Dermis blood vessel endothelial cell (primary cell): ENCODE measurements at regions not wholly inside any gene's neighbourhood (a gene's known extent, or its start where the extent isn't known, plus 50 kb on each side); places are given as distances from the start of the nearest gene placed in this dataset.
"Not testable (repeated sequence)": the region's sequence is repeated elsewhere in the genome, so short reads cannot be mapped to it uniquely, and the experiment has no call there.

ENCODE experiments used
- DNase-seq: peaks from one replicate; pipeline ENCODE4 v3.0.0; 2010

DNA sequence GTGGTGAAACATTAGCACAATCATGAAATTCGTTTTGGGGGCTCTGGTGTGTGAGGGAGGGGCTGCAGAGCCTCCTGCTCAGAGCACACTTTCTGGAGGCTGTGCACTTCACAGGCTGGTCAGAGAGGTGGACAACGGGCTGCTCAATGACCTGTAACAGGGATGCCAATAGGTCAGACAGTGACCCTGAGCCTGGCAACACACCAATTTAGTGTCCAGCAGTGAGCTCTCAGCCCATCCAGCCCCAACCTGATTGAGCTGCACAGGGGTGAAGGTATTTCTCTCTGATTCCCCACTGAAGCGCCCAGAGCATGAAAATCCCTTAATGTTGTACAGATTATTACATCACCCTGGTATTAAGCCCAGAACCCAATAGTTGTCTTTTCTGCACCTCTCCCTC is 191.3 kb upstream of the ZNF32 start:
- no peak for DNase-seq

DNA sequence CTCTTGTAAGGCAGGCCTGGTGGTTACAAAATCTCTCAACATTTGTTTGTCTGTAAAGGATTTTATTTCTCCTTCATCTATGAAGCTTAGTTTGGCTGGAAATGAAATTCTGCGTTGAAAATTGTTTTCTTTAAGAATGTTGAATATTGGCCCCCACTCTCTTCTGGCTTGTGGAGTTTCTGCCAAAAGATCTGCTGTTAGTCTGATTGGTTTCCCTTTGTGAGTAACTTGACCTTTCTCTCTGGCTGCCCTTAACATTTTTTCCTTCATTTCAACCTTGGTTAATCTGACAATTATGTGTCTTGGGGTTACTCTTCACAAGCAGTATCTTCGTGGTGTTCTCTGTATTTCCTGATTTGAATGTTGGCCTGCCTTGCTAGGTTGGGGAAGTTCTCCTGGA is 186.1 kb upstream of the ZNF32 start:
- not testable (repeated sequence) for DNase-seq

DNA sequence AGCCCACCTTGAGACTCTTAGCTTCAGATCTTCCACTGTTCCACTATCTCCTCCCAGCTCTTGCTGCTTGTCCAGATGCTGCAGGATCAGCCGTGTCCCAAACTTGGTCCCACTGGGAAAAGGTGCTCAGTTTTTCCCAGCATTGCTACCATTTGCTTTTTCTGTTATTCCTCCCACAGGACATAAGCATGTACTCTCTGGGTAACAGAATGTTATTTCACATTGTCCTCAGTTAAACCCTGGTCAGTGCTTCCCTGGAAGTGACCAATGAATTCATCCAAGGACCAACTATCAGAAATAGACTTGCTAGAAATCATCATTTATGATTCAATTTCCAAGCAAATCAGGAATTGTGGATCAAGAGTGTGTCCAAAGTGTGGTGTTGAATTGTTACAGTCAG is 179.2 kb upstream of the ZNF32 start:
- no peak for DNase-seq

DNA sequence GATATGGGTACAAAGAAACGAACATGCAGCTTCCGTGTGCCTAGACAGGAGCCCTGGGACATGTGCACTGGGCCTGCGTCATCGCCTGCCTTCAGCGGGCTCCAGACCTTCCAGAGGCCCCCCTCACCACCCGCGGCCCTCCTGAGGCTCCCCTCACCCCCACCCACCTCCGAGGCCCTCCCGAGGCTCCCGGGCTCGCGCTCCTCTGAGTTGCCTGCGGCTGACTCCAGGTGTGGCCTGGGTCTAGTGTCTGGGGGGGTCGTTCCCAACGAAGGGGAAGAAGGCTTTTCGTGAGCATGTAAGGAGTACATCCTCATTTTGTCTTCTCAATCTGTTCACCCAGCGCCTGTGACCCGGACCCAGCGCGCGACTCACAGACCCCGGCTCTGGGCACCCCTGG is 177.3 kb upstream of the ZNF32 start:
- no peak for DNase-seq

DNA sequence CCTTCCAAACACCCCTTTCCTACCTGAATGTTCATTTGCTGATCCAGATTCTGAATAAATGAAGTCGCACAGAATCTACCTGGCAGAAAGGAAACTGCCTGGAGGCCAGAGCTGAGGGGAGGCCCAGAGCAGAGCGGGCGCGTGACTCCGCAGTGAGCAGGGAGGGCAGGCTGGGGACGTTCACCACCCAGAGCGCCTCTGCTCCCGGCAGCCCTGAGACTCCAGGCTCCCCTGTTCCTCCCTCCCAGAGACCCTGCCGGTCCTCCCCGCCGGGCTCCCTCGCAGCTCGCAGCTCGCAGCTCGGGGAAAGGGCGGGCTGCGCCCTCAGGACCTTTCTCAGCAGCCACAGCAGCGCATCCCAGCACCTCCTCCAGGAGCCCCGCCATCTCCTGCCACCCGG is 176.7 kb upstream of the ZNF32 start:
- no peak for DNase-seq

DNA sequence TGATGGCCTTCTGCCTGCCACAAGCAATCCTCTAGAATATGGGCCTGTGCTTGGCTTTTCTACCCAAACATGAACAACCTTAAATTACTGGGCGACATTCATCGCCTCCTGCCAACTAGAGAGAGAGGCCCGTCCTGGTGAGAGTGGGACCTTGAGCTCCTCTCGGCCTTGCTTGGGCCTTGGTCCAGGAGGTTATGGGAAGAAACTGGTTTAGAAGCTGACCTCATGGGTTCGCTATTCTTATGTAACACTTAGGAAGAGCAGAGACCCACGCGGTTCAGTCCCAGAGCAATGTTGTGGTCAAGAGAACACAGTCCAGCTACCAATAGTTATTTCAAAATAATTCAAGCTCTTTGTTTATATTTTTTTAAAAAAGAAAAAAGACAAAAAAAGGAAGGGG is 176.3 kb upstream of the ZNF32 start:
- DNase-seq: no peak

DNA sequence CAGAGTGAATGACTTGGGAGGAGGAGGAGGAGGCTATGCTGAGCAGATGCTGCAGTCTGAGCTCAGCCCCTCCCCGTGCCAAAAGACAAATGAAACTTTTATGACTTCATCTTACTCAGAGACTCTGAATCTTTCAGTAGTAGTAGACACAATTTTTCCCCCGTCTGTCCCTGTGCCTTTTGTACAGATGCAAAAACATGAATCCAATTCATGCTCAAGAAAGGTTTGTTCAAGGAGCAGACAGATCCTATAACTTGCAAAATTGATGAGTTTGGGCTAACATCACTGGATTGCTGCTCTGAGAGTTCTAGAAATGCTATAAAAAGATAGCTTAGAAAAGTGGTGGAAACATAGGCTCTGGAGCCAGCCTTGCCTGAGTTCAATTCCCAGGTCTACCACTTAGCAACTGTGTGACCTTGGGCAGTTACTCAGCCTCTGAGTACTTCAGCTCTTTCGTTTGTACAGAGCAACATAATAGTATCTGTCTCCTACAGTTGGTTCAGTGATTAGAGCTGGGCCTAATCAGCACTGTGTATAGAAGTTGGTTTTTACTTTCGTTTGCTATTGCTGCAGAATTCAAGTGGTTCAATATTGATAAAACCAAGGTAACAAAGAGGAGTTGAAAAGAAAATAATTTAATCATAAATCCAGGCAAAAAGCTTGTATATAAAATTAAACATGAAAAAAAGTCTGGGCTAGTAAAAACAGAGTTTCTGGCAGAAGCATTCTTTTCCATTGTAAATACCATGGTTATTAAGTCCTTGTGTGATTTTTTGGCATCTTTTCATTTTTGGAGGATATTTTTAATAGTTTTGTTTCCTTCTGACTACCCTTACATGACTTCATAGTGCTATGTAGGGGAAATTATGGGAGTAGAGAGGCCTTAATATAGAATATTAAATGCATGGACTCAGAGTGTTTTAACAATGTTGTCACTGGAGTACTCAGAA is 174.2 kb upstream of the ZNF32 start:
- DNase-seq: no peak

DNA sequence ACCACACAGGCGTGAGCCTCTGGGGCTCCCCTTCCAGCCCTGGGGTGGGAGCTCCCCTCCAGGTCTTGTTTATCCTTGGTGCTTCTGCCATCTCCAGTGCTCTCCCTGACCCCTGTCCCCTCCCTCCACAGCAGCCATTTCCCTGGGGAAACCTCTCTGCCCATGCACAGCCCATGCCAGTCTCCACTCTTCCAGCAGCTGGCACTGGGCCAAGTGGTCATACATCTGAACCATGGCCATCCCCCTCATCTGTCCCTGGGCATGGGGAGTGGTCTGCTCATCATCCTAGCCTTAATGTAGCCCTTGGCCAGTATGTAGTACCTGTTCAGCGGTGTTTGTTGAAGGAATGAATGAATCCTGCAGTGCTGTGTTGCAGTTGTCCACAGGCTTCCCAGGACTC is 172.4 kb upstream of the ZNF32 start:
- no peak for DNase-seq

DNA sequence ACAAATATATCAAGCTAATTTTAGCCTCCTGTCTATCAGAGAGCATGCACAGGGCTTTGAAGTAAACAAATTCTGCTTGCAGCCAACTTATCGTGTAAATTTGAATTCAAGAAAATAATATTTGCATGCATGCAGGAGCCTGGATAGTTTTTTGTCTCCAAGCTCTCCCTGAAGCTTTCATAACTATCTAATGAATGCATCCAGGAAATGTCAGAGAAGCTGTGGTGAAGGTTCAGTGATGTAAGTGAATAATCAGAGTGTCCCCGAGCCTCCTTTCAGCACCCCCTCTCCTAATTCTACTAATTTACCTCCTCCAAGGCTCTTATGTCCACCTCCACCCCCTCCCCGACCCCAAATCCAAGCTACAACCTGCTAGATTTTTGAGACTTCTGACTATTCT is 172.0 kb upstream of the ZNF32 start:
- no peak for DNase-seq

DNA sequence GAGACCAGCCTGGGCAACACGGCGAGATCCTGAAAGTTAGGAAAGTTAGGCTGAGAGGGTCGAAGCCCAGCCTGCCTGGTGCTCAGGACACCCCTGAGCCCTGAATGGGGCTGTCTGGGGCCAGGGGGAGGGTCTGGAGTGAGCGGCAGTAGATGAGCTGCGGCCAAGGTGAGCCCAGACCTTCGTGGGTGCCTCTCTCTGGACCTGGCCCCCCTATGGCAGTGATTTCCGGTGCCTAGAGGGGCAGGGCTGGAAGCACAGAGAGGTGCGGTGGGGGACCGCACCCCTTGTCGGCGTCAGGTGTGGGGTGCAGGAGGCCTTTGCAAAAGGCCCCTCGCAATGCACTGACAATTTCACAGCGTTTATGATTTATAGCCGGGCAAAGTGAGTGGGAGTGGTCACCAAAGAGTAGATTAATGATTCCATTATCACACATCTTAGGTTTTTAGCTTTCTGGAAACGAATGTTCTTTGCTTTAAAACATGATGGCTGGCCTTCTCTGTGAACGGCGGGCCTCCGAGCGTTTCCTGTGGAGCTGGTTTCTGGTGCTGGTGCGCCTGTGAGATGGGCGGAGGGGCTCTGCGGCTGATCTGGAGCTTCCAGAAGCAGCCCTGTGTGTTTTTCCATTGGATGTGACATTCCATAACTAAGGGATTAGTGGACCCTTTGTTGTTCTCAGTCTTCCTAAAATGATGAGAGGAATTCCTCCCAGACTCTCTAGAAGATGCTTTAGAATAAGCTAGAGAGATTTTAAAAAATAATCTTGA is 171.0 kb upstream of the ZNF32 start:
- DNase-seq: no peak

DNA sequence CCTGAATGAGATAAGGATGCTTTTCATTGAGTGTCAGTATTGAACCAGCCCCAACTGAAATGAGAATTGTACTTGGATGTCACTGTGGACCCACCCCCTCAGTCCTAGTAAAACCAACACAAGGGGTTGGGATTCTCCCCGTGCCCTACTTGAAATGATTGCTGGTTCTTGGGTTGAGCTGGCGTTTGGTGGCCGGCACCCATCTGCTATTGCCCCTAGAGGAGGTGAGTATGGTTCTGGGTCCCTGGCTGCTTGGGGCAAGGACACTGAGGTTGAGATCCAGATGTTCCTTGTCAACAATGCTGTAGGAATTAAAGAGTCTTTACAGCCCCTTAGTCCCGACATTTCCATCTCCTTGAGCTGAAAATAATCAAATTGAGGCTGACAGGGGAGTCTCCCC is 170.0 kb upstream of the ZNF32 start:
- DNase-seq: no peak

DNA sequence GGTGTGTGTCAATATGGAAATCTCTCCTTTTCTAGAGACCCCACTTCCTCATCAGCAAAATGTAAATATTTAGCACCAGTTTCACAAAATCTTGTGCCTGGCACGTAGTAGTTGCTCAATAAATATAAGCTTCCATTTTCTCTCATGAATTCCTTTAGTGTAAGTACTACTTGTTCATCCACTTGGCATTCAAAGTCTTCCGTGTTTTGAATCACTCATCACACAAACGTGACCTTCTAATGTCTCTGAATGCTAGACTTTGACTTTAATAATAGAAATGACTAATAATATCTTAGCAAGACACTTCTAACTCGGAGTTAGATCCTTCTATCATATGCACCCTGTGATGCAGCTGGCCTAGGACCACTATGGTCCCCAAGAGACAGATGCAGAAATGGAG is 168.7 kb upstream of the ZNF32 start:
- DNase-seq: no peak

DNA sequence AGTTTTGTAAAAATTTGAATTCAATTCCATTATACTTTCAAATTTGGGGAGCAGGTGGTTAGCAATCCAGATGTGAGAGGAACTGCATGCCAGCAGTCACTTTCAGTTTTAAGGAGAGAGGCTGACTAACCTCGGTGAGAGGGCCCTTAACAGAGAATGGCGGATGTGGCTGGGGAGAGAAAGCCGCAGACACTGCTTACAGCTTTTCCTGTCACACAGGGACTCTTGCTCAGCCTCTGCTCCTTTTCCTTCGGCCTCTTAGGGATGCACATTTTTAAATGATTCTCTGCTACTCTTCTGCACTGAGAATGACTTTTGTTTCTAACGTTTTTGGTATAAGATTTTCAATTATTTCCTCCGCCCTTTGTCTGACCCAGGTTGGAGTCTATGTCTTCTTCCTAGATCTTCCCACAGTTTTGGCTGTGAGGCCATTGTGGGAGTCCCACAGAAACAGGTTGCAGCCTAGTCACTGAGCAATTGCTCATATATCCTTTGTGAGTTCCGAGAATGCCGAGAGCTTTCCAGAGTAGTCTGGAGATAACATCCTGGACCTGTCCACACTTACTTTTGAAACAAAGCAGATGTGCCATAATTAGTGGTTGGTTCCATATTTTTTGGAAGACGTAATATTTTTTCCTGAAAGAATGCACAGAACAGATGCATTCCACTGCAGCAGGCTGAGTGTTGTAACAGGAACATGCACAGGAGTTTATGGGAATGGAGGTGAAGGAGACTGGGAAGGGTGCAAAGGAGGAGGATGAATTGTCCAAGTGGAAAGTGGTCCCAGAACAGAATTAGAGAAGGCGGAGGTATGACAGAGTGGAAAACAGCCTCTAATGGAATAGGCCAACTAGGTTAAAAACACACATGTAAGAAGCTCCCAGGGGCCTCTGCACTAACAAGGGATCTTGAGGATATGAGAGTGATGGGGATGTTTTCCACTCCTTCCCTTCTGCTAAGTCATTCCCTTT is 168.0 kb upstream of the ZNF32 start:
- no peak for DNase-seq

DNA sequence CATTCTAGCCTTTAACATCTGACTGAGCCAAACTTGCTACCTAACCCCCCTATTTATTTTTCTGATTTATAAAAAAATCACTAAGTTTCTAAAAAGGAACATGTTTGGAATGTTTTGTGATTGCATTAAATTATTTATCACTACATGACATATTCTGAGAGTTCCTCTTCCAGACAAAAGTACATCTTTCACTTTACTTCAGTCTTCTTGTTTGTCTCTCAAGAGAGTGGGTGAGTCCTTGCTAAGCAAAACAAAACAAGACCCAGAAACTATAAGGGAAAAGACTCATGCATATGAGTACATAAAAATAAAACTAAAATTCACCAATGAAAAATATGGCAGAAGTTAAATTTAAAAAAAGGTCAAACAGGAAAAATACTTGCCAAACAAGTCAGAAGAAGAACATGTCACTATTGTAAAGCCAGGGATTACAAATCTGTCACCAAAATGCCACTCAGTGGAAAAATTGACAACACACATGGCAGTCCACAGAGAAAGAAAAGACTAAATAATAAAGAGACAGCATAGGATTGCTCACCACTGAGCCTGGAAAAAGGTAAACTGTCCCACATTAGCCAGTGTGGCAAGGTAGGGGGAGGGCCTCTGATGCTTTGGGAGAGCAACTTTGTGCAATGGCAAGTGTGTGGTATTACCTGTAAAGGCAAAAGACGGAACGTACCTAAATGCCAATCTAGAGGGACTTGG is 166.7 kb upstream of the ZNF32 start:
- DNase-seq: no peak

DNA sequence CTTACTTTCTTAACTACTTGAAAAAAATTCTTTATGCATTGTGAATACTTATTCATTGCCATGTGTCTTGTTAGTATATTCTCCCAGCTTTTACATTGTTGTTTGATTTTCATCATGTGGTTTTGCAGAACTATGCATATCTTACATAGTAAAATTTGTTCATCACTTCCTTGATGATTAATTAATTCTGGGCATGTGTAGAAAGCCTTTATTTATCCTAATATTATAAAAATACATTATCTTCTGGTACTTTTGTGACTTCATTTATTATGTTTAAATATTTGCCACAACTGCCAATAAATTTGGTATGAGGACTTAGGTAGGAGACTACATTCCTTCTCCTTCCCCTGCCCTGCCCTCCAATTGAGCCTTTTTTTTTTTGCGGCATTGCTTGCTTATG is 166.0 kb upstream of the ZNF32 start:
- DNase-seq: no peak

DNA sequence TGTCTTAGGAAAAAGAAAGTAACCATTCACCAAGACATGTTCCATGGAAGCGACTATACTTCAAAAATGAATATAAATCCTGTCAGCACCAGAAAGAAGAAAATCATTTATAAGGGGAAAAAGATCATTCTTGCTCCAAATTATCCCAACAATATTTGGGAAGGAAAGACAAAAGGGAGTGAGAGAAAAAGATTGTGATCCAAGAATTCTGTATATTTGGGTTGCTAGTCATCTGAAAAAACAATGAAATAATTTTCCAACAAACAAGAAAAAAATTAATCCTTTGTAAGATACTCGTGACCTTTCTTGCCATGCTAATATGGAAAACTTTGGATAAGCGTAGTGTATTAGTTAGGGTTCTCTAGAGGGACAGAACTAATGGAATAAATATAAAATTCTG is 163.2 kb upstream of the ZNF32 start:
- no peak for DNase-seq

DNA sequence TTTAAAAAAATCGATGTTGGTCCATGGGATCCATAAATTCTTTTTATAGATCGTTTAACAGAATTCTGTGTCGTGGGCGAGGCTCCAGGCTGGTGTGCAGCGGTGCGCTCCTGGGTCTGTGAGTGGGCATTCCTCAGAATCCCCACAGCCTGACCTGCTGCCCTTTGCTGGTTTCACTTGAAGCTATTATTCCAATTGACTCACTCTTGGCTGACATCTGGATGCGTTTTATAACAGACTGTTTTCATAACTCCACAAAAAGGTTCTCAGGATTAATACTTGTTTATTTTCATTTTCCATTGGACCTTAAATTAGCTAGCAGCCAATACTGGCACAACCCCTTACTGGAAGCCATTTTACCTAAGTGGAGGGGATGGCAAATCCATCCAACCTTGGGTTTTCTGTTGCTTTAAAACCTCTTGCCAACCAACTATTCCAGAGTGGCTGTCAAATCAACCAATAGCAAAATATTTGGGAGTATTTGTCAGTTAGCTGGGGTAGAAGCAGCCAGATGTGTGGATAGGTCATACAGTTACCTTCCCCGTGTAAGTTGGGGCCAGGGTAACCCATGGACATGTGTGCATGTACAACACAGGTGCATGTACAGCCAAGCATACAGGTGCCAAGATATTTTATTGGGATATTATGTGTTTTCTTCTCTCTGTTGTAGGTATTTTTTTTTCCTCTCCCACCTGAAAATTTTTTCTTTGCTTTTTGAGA is 160.7 kb upstream of the ZNF32 start:
- DNase-seq: peak; percentile 8

DNA sequence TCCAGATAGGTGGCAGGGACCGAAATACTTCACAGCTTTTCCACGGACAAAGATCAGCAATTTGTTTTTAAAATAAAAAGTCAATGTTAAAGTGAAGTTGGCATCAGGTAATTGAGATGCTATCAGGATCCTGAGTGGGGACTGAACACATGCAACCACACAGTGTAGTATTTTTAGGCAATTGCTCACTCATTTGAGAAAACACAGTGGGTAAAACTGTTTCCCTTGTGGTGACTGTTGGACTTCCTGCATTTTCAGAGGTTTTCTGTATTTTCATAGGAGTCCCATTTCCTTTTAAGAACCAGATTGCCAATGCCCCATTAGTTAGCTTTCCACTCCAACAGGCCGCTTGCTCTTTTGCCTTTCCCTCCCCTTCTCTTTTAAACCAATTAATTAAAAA is 159.5 kb upstream of the ZNF32 start:
- DNase-seq: peak; percentile 14

DNA sequence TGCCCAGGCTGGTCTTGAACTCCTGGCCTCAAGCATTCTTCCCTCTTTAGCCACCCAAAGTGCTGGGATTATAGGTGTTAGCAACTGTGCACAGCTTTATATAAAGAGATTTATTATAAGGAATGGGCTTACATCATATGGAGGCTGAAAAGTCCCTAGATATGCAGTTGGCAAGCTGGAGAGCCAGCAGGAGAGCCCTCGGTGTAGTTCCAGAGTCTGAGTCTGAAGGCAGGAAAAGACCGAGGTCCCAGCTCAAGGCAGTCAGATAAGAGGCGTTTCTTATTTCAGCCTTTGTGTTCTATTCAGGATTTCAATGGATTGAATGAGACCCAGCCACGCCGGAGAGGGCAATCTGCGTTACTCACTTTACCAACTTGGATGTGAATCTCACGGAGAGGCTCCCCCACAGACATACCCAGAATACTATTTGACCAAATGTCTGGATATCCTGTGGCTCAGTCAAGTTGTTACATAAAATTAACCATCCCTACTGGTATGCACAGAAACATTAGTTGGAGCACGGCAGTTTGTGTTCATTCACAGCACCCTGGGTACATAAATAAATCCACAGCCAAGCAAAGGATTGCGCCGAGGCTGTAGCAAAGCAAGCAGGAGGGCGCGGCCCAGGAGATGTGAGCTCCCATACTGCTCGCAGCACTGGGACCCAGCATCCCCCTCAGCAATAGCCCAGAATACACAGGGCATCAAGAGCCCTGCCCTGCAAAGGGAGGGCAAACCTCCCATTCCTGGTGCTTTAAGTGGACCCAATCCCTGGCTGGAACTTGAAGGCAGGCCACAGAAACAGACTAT is 158.4 kb upstream of the ZNF32 start:
- DNase-seq: no peak

DNA sequence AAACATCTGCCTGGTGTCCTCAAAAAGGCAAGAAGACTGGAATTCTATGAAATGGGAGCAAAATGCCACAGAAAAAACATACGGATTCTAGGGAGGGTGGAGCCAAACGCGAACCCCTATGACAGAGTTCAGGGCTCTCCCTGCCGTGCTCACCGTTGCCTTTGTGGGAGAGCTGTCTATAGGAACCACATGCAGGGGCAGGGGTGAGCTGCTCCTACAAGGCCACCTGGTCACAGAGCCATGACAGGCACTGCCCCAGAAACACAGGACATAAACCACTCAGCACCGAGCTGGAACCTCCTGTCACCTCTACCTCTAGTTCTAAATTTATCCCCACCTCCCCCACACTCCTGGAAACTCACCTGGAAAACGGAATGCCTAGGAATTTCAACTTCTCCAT is 155.1 kb upstream of the ZNF32 start:
- DNase-seq: no peak
